ENCODE measurements at regions not wholly inside any gene's neighbourhood (a gene's known extent, or its start where the extent isn't known, plus 50 kb on each side); places are given as distances from the start of the nearest gene placed in this dataset.

GRCh38 chr10:78772986-78773530 is 295.7 kb upstream of the ZMIZ1 start:
- no peaks in the 10 kb centered on the region for H3K9me3 ChIP-seq
- H3K27ac ChIP-seq = no peak overlapping the region
- no peak overlapping the region for H3K4me3 ChIP-seq (replicated peaks in 1 of 3)
- intact Hi-C loops (cut with DNase I) = no loop called here
- 83 to 86% methylated on average over 9 to 12 of the region's 12 CpGs for WGBS, 2 donors
- no peaks in the 10 kb centered on the region for H3K36me3 ChIP-seq
- peak in 1 of 2 donors; percentile 40 for DNase-seq
- peaks cover 17 to 26% of the 10 kb centered on the region in 2 donors for H3K4me1 ChIP-seq
- TF ChIP-seq POLR2A (IDR thresholded peaks at IDR 0.05) (no peak), CTCF (IDR thresholded peaks at IDR 0.05) (no peak)
- H3K27me3 ChIP-seq = no peaks in the 10 kb centered on the region

DNA sequence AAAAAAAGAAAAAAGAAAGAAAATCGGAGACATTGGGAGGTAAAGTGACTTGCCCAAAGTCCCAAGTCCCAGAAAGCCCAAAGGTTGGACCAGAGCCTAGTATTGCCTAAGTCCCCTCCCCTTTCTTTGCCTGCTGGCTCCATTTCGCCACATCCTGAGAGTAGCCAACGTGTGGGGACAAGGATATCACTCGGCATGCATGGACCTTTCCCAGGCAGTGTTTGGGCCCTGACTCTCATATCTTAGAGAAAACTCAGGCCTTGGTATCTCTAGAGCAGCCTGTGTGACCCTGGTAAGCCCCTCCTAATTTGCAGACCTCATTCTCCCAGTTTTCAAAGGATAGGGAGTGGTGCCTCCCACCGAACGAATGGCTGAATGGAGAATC is 294.2 kb upstream of the ZMIZ1 start:
- Histone ChIP-seq H3K9me3 (no peaks in the 10 kb centered on the region), H3K4me1 (peaks cover 15 to 24% of the 10 kb centered on the region in 2 donors), H3K4me3 (replicated peaks in 1 of 3) (no peak overlapping the region), H3K36me3 (no peaks in the 10 kb centered on the region), H3K27me3 (no peaks in the 10 kb centered on the region), H3K27ac (peak overlapping the region; percentile 33 to 53 (median 41))
- WGBS, 2 donors = 82 to 83% methylated on average over 6 of the region's 6 CpGs
- DNase-seq = no peak
- intact Hi-C loops (cut with DNase I) = no loop called here
- TF ChIP-seq CTCF (IDR thresholded peaks at IDR 0.05) = no peak
- TF ChIP-seq POLR2A (IDR thresholded peaks at IDR 0.05) = no peak

DNA sequence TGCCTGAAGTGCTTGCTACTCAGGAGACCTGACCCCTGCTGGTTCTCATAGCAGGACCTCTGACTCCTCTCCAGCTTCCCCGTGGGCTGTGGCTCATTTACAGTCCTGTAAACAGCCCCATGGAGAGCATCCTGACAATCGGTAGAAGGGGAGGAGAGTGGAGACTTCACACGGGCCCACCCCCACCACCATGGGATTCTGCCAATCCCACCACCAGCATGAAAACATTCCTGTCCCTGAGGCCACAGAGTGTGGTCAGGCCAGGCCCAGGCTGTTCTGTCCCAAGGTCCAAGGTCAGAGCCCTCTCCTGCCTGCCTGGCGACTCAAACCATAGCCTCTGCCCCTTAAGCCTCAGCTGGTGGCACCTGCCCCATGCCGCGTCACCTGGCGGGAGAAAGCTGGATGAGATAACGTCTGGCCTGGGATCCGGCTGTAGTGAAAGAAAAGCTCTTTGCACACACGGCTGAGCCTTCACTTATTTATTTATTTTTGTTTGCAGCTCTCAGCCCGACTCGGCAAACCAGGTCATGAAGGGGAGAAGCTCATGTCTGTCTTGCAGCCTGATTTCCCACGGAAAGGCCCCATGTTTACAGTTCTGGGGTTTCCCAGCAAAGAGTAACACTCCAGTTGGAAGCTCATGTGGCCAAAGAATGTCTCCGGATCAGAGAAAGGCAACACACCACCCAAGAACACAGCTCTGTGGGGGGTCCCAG is 293.6 kb upstream of the ZMIZ1 start:
- peaks cover 11 to 21% of the 10 kb centered on the region in 2 donors for H3K4me1 ChIP-seq
- peak overlapping the region; percentile 33 to 53 (median 41) for H3K27ac ChIP-seq
- no peaks in the 10 kb centered on the region for H3K36me3 ChIP-seq
- H3K4me3 ChIP-seq (replicated peaks in 1 of 3) = no peak overlapping the region
- no peaks in the 10 kb centered on the region for H3K9me3 ChIP-seq
- peak; percentile 82 to 90 for DNase-seq
- intact Hi-C loops (cut with DNase I) = no loop called here
- WGBS, 2 donors = 26 to 39% methylated on average over 12 to 14 of the region's 14 CpGs
- TF ChIP-seq CTCF (IDR thresholded peaks at IDR 0.05) (peak in 1 of 6 experiments; percentile 0), POLR2A (IDR thresholded peaks at IDR 0.05) (no peak)
- no peaks in the 10 kb centered on the region for H3K27me3 ChIP-seq

DNA sequence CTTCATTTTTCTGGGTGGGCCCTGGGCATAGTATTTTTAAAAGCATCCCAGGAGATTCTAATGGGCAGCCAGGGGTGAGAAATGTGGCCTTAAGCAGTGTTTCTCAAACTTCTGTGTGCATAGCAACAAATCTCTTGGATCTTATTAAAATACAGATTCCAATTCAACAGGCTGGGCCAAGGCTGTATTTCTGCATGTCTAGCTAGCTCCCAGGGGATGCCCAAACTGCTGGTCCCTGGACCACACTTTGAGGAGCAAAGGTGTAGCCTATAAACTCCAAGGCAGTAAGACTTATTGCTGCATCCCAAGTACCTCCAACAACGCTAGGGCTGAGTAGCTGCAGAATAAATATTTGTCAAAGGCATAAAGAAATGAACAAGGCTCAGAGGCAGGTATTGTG is 292.9 kb upstream of the ZMIZ1 start:
- 63 to 77% methylated on average over 1 of the region's 1 CpG for WGBS, 2 donors
- TF ChIP-seq POLR2A (IDR thresholded peaks at IDR 0.05) = no peak
- TF ChIP-seq CTCF (IDR thresholded peaks at IDR 0.05) = no peak
- peaks cover 9 to 14% of the 10 kb centered on the region in 2 donors for H3K4me1 ChIP-seq

DNA sequence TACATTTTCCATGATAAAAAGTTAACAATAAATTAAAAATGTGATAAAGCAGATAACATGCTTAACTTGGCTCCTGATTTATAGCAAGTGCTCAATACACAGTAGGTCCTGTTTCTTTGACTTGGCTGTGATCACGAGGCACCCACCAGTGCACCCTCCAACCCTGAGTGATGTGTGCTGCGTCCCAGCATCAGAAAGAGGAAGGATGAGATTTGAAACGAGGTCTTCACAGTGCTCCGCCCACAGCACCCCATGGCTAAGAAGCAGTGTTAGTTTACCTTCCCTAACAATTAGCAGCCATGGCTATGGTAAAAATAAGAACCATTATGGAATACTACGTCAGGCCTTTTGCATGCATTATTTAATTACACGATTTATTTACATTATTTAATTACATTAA is 292.0 kb upstream of the ZMIZ1 start:
- TF ChIP-seq POLR2A (IDR thresholded peaks at IDR 0.05) (no peak), CTCF (IDR thresholded peaks at IDR 0.05) (no peak)
- 84 to 85% methylated on average over 6 of the region's 6 CpGs for WGBS, 2 donors
- intact Hi-C loops (cut with DNase I) = no loop called here

More for the DNA sequence above, 292.9 kb upstream of the ZMIZ1 start:
- H3K9me3 ChIP-seq = no peaks in the 10 kb centered on the region
- DNase-seq = no peak
- H3K27ac ChIP-seq = peak overlapping the region in 2 of 3 donors; percentile 33 to 53
- no peak overlapping the region for H3K4me3 ChIP-seq (replicated peaks in 1 of 3)
- no peaks in the 10 kb centered on the region for H3K36me3 ChIP-seq
- no peaks in the 10 kb centered on the region for H3K27me3 ChIP-seq
- intact Hi-C loops (cut with DNase I) = no loop called here

More for the DNA sequence above, 292.0 kb upstream of the ZMIZ1 start:
- Histone ChIP-seq H3K9me3 (no peaks in the 10 kb centered on the region), H3K4me1 (peaks cover 9 to 14% of the 10 kb centered on the region in 2 donors), H3K27me3 (no peaks in the 10 kb centered on the region), H3K36me3 (no peaks in the 10 kb centered on the region), H3K4me3 (replicated peaks in 1 of 3) (no peak overlapping the region), H3K27ac (no peak overlapping the region)
- no peak for DNase-seq

Data from thyroid gland (tissue), 4 donors.